ENCODE measurements at regions not wholly inside any gene's neighbourhood (a gene's known extent, or its start where the extent isn't known, plus 50 kb on each side); places are given as distances from the start of the nearest gene placed in this dataset.

- TF ChIP-seq ZNF274 (IDR thresholded peaks at IDR 0.05; ENCODE audit: low read depth, low read length) (no peak), YY1 (IDR thresholded peaks at IDR 0.05; ENCODE audit: insufficient read depth, insufficient read length) (no peak)
Measured at GRCh38 chrX:63283348-63283747, 67.8 kb downstream of the SPIN4 start.

Data from NT2/D1 (cell line).